ENCODE measurements at regions not wholly inside any gene's neighbourhood (a gene's known extent, or its start where the extent isn't known, plus 50 kb on each side); places are given as distances from the start of the nearest gene placed in this dataset.

GRCh38 chr14:101147848-101148247 lies 244.3 kb upstream of the RTL1 start:
- DNase-seq (ENCODE audit: low spot score), result no peak

GRCh38 chr14:101150039-101150610 lies 246.6 kb upstream of the RTL1 start:
- DNase-seq (ENCODE audit: low spot score), result no peak

GRCh38 chr14:101151226-101151926 lies 247.9 kb upstream of the RTL1 start:
- DNase-seq (ENCODE audit: low spot score), result peak; percentile 82

- no peak for DNase-seq (ENCODE audit: low spot score)
Measured at GRCh38 chr14:101151927-101152305, 248.4 kb upstream of the RTL1 start.

- DNase-seq (ENCODE audit: low spot score), result no peak
Measured at GRCh38 chr14:101152855-101153254, 249.3 kb upstream of the RTL1 start.

GRCh38 chr14:101153691-101154090 lies 250.2 kb upstream of the RTL1 start:
- DNase-seq (ENCODE audit: low spot score), result no peak

- DNase-seq (ENCODE audit: low spot score), result no peak
Measured at GRCh38 chr14:101155575-101155974, 252.1 kb upstream of the RTL1 start.

GRCh38 chr14:101167428-101167827 lies 263.9 kb upstream of the RTL1 start:
- no peak for DNase-seq (ENCODE audit: low spot score)

GRCh38 chr14:101169267-101169666 lies 265.7 kb upstream of the RTL1 start:
- DNase-seq (ENCODE audit: low spot score), result no peak

- no peak for DNase-seq (ENCODE audit: low spot score)
Measured at GRCh38 chr14:101171650-101172049, 268.1 kb upstream of the RTL1 start.

- DNase-seq (ENCODE audit: low spot score), result no peak
Measured at GRCh38 chr14:101173698-101174521, 270.4 kb upstream of the RTL1 start.

- DNase-seq (ENCODE audit: low spot score), result no peak
Measured at GRCh38 chr14:101174522-101174838, 271.0 kb upstream of the RTL1 start.

- DNase-seq (ENCODE audit: low spot score), result no peak
Measured at GRCh38 chr14:101174980-101175606, 271.6 kb upstream of the RTL1 start.

GRCh38 chr14:101175731-101176534 lies 272.4 kb upstream of the RTL1 start:
- no peak for DNase-seq (ENCODE audit: low spot score)

- DNase-seq (ENCODE audit: low spot score), result no peak
Measured at GRCh38 chr14:101176535-101177205, 273.1 kb upstream of the RTL1 start.

- no peak for DNase-seq (ENCODE audit: low spot score)
Measured at GRCh38 chr14:101177301-101177971, 273.9 kb upstream of the RTL1 start.

- no peak for DNase-seq (ENCODE audit: low spot score)
Measured at GRCh38 chr14:101178184-101179072, 274.9 kb upstream of the RTL1 start.

- DNase-seq (ENCODE audit: low spot score), result no peak
Measured at GRCh38 chr14:101179691-101180211, 276.2 kb upstream of the RTL1 start.

- DNase-seq (ENCODE audit: low spot score), result no peak
Measured at GRCh38 chr14:101181446-101182313, 278.2 kb upstream of the RTL1 start.

Data from SW480 (cell line).